GM04503 (cell line): ENCODE measurements at regions not wholly inside any gene's neighbourhood (a gene's known extent, or its start where the extent isn't known, plus 50 kb on each side); places are given as distances from the start of the nearest gene placed in this dataset.
"Not testable (repeated sequence)": the region's sequence is repeated elsewhere in the genome, so short reads cannot be mapped to it uniquely, and the experiment has no call there.

Experiments
- DNase-seq: peaks from one replicate; pipeline ENCODE4 v3.0.0-alpha.2; 2012; ENCODE audit warnings: low read depth

DNA sequence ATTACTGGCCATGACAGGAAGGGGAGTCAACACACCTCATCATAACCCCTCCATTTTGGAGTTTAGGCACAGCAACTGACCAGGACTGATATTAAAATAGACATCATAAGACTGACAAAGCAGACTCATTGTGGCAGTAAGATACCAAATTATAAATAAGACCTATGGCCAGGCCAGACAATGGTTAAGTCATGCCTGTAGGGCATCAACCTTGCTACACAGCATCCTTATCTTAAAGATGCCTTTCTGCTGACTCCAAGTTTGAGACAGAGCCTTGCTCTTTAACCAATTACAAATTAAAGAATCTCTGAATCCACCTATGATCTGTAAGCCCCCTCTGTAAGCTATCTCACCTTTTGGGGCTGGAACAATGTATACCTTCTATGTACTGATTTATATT is 65.5 kb downstream of the VCX2 start:
- no peak for DNase-seq

DNA sequence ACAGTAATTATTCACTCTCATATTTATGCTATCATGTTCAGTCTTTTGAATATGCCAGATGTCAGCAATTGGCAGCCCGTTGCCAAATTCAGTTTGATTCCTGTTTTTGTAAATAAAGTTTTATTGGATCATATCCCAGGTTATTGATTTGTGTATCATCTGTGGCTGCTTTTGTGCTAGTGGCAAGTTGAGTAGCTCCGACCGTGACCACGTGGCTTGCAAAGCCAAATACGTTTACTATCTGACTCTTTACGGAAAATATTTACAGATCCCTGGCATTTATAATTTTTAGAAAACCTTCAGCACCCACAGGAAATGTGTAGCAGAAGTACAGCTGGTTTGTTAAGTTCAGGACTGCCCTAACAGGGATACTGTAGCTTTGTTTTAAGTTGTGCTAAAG is 67.4 kb downstream of the VCX2 start:
- DNase-seq, result no peak

DNA sequence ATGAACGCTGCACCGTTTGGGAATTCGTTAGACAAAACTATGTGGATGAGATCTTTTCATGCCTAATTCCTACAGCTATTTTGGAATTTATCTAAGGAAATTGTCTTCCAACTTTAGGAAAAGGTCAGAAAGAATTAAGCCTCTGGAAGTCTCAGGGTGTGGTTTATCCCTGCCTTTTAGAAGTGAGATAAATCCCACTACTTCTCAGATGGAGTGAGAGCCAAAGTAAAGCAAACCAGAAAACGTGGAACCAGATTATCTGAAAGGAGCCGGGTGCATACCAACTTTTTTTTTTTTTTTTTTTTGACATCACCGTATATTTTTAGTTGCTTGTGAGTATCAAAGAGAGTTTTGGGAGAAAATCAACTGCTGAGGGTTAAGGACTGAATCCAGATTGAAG is 79.6 kb downstream of the VCX2 start:
- no peak for DNase-seq

DNA sequence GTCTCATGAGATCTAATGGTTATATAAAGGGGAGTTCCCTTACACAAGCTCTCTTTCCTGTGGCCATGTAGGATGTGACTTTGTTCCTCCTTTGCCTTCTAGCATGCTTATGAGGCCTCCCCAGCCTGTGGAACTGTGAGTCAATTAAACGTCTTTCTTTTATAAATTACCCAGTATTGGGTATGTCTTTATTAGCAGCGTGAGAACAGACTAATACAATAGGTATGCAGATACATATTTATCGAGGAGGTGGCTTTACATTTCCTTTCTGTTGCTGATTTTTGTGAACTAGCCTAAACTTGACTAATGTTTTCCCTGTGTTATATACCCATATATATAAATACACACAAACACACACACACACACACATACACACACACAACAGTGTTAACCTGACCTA is 80.2 kb downstream of the VCX2 start:
- no peak for DNase-seq

- DNase-seq, result no peak
Observed at GRCh38 chrX:8090482-8090881, 80.6 kb downstream of the VCX2 start.

- DNase-seq, result no peak
Observed at GRCh38 chrX:8089141-8089540, 81.9 kb downstream of the VCX2 start.

DNA sequence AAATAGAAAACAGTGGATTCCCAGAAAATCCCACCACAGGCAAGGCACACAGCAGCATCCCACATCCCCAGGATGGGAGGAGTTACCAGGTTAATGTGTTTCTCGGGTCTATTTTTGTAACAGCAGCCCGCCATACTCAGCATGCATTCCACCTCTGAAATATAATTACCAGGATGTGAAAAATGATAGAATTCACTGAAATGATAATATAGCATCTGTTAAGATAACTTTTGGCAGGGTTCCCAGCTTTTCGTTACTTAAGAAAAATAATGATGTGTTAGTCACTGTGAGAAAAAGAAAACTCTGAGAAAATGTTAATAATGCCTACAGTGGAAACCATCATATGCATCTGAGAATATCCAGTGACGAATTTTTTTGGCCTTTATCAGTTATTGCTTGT is 87.1 kb downstream of the VCX2 start:
- DNase-seq, result no peak

- DNase-seq, result no peak
Observed at GRCh38 chrX:8083286-8083685, 87.8 kb downstream of the VCX2 start.

DNA sequence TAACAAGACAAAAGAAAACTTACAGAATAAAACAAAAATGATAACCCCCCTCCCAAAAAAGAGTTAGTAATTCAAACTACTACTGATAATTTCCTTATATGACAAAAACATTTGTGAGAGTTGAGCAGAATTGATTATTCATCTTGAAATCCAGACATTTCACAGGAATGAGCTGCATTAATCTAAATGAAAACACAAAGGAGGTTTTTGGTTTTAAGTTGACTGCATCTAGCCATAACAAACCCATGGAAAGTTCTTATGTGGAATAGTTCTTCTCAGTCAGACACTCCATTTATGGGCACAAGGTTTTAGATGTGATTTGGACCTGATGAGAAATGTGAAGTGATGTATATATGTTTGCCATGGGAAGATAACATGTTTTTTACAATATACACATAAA is 95.4 kb downstream of the VCX2 start:
- DNase-seq, result no peak

GRCh38 chrX:8067754-8068462 is 103.2 kb downstream of the VCX2 start:
- no peak for DNase-seq

DNA sequence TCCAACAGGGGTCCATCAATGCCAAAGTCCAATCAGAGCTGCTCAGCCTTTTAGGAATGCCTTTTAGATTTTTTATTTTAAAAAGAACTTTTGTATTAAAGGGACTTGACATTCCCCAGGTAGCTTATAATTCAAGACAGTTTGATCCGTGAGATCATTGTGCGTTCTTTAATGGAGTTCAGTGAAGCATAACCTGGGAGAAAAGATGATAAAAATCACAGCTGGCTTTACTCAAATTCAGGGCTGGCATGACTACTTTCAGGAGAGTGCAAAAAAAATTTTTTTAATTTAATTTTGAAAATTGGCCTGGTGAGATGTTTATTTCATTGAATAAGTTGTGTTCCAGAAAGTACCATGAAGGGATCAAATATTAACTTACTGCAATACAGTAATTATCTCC is 118.2 kb downstream of the VCX2 start:
- no peak for DNase-seq

DNA sequence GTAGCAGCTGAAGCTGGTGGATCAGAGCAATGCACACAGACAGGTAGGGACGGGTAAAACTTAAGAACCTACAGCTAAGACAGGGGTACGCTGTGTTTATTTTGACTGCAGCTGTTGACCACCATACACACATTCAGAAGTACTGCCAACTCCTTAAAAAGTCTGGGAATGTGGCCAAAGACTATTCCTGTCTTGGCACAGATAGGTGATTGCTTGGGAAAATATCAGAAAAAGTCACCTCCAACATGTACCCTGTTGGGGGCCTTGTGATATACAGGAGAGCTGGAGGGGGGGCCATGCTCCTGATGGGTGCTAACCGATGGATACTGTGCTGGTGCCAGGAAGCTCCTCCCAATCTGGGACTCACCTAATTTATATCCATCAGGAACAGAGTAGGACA is 121.2 kb downstream of the VCX2 start:
- DNase-seq, result no peak

DNA sequence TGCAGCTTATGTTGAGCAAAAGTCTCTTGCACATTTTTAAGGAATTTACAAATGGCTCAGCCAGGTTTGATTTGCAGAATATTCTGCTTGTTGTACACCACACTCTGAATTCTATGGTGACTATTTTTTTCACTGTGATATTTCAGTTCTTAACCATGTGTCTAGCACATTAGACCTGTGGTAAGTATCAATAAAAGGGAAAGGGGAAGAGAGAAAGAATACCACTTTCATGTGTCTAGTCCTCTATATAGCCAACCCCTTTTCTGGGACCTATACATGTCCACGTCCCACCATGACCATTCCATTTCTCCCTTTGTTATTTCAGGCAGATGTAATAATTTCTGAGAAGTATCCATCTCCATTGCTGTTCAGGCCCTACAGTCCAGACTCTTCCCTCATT is 121.3 kb upstream of the PNPLA4 start:
- DNase-seq, result no peak

DNA sequence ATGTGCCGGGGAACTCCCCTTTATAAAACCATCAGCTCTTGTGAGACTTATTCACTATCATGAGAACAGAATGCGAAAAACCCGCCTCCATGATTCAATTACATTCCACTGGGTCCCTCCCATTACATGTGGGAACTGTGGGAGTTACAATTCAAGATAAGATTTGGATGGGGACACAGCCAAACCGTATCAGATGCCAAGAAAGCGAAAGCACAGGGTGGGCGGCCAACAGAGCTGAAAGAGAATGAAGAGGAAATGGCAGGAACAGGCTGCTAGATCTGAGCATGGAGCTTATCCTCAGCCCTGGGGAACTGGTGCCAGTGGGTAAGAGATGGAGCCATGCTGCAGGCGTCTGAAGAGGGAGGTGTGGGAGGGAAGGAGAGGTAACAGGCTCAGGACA is 117.7 kb upstream of the PNPLA4 start:
- no peak for DNase-seq

DNA sequence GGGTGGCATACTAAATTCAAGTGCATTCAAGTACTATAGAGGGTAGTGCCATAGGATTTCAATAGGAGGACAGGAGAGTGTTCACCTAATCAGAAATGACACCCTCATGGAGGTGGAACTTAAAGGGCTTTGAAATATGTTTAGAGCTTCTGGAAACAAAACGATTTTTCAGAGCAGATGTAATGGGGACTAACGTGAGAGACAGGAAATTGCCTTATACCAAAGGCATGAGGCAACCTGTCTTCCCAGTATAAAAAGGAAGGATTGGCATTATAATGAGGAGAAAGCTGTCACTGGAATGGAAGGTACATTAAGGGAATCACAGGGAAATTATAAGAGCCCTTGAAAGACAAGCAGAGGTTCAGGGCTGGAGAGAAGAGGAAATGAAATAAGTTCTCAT is 116.3 kb upstream of the PNPLA4 start:
- DNase-seq, result no peak

GRCh38 chrX:8043121-8043520 is 115.9 kb upstream of the PNPLA4 start:
- no peak for DNase-seq

GRCh38 chrX:8042304-8042703 is 115.1 kb upstream of the PNPLA4 start:
- no peak for DNase-seq

- DNase-seq, result not testable (repeated sequence)
Observed at GRCh38 chrX:8039711-8040110, 112.5 kb upstream of the PNPLA4 start.

DNA sequence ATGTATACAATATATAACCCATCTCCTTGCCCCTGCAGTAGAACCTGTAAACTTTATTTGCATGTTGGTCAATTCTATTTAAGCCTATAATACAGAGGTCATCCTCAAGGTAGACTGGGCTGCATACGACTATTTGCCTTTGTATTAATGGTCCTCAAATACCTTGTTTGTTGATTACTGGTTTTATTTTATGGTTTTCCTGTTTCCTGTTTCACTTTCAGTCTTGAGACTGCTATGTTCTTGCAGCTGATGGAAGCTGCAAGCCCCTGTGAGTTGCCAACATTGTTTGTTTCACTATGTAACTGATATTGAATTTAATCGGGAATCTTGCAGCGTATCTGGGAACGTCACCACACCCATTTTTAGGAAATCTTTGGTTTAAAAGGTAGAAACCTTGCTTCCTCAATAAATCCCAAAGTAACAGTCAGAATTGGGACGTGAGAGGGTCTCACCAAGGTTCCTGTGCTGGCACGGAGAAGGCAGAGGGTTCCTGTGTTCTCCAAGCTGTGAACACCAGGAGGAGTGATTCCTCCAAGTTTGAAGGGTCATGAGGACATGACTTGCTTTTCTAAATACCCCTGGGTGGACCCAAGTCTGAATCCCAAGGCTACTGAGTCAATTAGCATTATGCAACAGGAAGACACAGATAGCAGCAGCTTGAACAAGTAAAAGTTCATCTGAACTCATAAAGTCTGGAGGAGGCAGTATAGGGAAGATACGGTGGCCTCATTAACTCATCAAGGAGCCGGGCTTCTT is 110.6 kb upstream of the PNPLA4 start:
- no peak for DNase-seq

GRCh38 chrX:8036914-8037313 is 109.7 kb upstream of the PNPLA4 start:
- DNase-seq, result no peak

DNA sequence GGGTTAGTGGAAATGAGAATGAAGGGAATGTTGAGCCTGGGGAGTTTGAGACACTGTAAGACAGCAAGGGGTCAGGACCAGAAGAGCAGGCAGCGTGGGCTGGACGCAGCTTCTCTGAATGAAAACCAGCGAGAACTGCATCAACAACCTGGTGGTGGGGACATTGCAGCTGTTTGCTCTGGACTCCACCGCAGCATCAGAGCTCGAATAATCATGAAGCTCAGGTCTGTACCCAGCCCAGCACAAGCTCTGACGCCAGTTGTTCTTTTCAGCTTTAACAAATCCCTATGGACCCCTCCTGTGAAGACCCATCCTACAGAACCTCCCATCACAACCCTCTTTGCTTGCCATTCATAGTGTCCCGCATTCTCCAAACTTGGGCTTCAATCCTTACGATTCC is 106.8 kb upstream of the PNPLA4 start:
- no peak for DNase-seq

GRCh38 chrX:8033175-8033574 is 106.0 kb upstream of the PNPLA4 start:
- no peak for DNase-seq

DNA sequence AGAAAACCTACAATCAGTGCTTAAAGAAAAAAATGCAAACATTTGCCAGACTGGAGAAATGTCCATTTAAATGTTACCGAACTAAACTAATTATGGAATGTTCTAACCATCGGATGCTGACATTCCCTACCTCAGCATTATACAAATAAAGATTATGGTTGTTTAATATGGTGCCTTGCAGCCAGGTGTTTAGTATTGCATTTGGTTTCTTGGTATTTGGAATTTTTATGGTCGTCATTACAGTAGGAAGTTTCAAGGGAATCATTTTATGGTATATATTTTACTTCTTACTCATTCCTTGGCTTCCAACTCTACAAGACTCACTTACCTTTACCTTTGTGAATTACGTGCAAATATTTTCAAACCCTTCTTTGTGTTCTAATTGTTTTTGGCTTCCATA is 103.1 kb upstream of the PNPLA4 start:
- DNase-seq, result no peak

DNA sequence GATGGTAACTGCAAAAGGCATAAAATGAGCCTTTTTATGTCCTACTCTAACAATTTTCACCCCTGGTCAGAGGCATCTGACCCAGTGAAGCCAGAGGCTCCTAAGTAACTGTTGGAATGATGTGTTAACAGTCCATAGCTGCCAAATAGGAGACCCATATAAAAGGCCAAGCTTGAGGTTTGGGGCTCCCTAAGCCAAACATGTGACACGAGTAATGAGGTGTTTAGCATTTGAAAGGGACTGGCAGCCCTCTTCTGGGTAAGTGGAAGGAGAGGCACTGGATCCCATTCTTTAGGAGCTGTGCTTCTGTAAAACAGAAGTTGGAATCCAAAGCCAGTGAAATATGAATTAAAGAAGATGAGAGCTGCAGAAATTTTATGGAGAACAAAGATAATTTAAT is 100.6 kb upstream of the PNPLA4 start:
- DNase-seq, result no peak
